ENCODE measurements at regions not wholly inside any gene's neighbourhood (a gene's known extent, or its start where the extent isn't known, plus 50 kb on each side); places are given as distances from the start of the nearest gene placed in this dataset.

DNA sequence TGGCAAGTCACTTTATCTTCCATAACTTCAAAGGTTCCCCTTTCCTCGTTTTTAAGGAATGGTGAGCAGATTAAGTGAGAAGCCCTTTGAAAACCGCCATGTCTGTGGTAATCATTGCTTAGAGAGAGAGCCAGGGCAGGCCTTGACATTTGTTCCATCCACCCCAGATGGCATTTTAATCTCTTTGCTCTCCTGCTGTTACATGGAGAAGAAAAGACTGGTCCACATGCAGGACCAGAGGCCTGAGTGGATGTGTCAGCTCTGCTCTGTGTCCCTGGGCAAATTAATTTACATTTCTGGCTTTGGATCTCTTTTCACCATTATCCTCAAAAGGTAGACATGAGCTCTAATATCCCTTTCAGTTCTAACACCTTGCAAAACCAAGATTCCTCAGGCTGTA lies 157.3 kb upstream of the LPP start:
- no peak overlapping the region for H3K4me3 ChIP-seq (ENCODE audit: low read depth, low read length)
- ChIA-PET POLR2A (no interaction called here), CTCF (interaction anchor here (0.7 to 1.9 kb wide), 3 partner anchors 10 to 255 kb away, joined by 3 to 7 read pairs (median 4); no protein-coding TSS in a partner anchor)
- DNase-seq (ENCODE audit: low read depth, low spot score), result no peak
- TF ChIP-seq, protein P1, sequence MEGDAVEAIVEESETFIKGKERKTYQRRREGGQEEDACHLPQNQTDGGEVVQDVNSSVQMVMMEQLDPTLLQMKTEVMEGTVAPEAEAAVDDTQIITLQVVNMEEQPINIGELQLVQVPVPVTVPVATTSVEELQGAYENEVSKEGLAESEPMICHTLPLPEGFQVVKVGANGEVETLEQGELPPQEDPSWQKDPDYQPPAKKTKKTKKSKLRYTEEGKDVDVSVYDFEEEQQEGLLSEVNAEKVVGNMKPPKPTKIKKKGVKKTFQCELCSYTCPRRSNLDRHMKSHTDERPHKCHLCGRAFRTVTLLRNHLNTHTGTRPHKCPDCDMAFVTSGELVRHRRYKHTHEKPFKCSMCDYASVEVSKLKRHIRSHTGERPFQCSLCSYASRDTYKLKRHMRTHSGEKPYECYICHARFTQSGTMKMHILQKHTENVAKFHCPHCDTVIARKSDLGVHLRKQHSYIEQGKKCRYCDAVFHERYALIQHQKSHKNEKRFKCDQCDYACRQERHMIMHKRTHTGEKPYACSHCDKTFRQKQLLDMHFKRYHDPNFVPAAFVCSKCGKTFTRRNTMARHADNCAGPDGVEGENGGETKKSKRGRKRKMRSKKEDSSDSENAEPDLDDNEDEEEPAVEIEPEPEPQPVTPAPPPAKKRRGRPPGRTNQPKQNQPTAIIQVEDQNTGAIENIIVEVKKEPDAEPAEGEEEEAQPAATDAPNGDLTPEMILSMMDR (IDR thresholded peaks at IDR 0.05; ENCODE audit: insufficient read depth, low read length, missing control alignments), result no peak

DNA sequence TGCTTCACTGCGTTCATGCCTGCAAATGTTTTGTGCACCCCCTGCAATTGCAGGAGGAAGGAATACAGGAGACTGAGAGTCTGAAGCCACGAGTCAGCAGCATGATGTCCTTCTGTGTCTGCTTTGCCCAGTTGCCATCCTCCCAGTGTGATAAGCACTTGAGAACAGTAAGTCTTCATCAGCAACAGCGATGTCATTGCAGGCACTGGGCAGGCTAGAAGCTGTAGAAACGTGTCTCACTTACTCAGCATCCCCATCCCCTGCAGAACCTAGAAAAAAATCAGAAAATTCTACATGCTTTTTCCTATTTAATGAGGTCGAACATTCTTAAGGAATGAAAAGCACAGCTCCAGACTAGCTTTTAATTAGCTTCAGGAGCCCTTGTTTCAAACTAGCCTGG lies 156.5 kb upstream of the LPP start:
- no peak overlapping the region for H3K4me3 ChIP-seq (ENCODE audit: low read depth, low read length)
- ChIA-PET POLR2A (interaction anchor here (0.6 kb wide), 1 partner anchor 11 kb away, joined by 3 read pairs; no protein-coding TSS in a partner anchor), CTCF (interaction anchor here (0.7 to 1.4 kb wide), 2 partner anchors 9 to 11 kb away, joined by 3 to 4 read pairs; no protein-coding TSS in a partner anchor)
- DNase-seq (ENCODE audit: low read depth, low spot score), result peak; percentile 23
- TF ChIP-seq, protein P1 (IDR thresholded peaks at IDR 0.05; ENCODE audit: insufficient read depth, low read length, missing control alignments), result no peak

DNA sequence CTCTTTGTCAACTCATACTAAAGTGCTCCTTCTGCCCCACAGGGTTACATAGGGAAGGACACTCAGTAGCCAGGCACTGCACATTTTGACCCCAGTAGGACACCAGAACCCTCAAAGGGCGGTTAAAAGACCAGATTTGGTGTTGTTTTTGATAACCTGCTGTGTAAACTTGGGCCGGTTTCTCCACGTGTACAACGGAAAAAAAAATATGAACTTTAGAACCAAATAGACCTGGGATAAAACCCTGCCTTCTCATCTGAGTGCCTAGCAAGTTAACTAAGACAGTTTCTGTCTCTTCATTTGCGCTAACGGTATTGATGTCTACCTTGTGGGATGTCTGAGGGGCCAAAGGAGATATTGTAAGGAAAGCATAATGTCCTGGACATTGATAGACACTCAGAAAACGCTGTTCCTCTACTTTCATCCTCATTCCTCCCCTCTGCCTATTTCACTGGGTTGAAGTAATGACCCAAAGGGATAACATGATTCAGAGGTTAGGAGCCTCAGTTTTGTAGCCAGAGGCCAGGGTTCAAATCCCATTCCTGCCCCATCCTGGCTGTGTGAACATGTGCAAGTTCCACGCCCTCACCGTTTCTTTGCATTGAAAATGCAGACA lies 155.9 kb upstream of the LPP start:
- H3K4me3 ChIP-seq (ENCODE audit: low read depth, low read length), result no peak overlapping the region
- TF ChIP-seq, protein P1 (IDR thresholded peaks at IDR 0.05; ENCODE audit: insufficient read depth, low read length, missing control alignments), result no peak
- ChIA-PET POLR2A (interaction anchor here (0.6 kb wide), 1 partner anchor 12 kb away, joined by 3 read pairs; no protein-coding TSS in a partner anchor), CTCF (interaction anchor here (0.7 to 1.4 kb wide), 2 partner anchors 9 to 12 kb away, joined by 3 to 4 read pairs; no protein-coding TSS in a partner anchor)
- no peak for DNase-seq (ENCODE audit: low read depth, low spot score)

DNA sequence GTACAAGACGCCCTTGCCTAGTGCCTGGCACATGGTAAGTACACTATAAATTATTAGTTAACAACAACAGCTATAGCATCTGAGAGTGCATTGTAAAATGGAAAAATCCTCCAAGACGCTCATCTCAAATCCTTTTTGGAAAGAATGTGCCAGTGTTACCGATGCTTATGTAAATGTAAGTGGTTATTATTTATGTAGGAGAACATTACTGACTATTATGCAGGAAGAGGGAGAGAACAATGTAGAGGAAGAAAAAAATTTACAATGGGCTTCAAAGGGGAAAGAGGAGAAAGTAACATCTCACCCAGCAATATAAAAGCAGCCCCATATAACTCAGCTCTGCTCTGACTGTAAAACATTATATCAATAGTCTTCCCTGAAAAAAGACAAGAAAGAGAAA lies 155.3 kb upstream of the LPP start:
- no peak overlapping the region for H3K4me3 ChIP-seq (ENCODE audit: low read depth, low read length)
- no peak for DNase-seq (ENCODE audit: low read depth, low spot score)
- ChIA-PET CTCF (no interaction called here), POLR2A (no interaction called here)
- TF ChIP-seq, protein P1 (IDR thresholded peaks at IDR 0.05; ENCODE audit: insufficient read depth, low read length, missing control alignments), result no peak

DNA sequence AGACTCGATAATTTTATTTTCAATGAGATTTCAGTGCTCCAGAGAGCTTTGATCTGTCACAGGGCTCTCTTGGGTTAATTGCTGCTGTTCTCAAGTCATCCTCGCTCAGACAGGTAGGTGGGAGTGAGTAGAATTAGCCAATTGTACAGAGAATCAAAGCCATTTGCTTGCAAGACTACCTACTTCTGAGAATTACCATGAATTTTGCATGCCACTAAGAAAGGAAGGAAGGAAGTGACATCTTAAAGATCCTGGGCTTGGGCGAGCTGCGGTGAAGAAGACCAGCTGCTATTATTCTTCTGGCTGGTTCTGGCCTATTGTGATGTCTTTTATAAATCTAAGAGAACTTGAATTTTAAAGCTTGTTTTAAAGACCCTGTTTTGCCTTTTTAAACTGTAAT lies 154.1 kb upstream of the LPP start:
- POLR2A ChIA-PET, result no interaction called here
- no peak for DNase-seq (ENCODE audit: low read depth, low spot score)

DNA sequence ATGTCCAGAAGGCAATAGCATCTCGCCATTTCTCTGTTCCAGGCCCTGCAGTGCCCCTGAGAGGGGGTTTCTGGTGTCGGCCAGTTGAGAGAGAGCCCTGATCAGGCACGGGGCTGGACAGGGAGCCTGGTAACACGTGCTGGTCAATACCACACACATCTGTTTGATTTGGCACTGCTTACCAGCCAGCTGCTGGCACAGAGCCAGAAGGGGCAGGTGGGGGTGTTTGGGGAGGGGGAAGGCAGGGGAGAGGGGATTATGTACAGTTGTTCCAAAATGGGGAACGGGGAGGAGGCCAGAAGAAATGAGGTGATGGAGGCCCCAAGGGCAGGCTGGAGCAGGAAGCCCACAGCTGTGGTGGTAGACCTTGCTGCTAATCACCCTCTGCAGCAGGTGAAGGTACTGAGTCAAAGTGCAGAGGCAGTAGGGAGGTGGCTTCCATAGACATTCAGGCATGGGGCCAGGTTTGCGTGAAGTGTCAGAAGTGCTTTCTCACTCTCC lies 153.5 kb upstream of the LPP start:
- ChIA-PET POLR2A (no interaction called here), CTCF (no interaction called here)
- no peak overlapping the region for H3K4me3 ChIP-seq (ENCODE audit: low read depth, low read length)
- TF ChIP-seq, protein P1 (IDR thresholded peaks at IDR 0.05; ENCODE audit: insufficient read depth, low read length, missing control alignments), result no peak
- DNase-seq (ENCODE audit: low read depth, low spot score), result no peak

More for the DNA sequence above, 154.1 kb upstream of the LPP start:
- no peak overlapping the region for H3K4me3 ChIP-seq (ENCODE audit: low read depth, low read length)
- CTCF ChIA-PET, result no interaction called here
- TF ChIP-seq, protein P1 (IDR thresholded peaks at IDR 0.05; ENCODE audit: insufficient read depth, low read length, missing control alignments), result no peak
